Urinary bladder (tissue), 3 donors: ENCODE measurements at regions not wholly inside any gene's neighbourhood (a gene's known extent, or its start where the extent isn't known, plus 50 kb on each side); places are given as distances from the start of the nearest gene placed in this dataset.
"Not testable (repeated sequence)": the region's sequence is repeated elsewhere in the genome, so short reads cannot be mapped to it uniquely, and the experiment has no call there.

Source experiments
- DNase-seq: peaks from one replicate; pipeline ENCODE4 v3.0.0-alpha.2; 2015; ENCODE audit errors: extremely low spot score
- H3K27ac ChIP-seq: one replicate; pipeline ENCODE4 v1.5.1; 2013; ENCODE audit warnings: low read depth, mild to moderate bottlenecking, moderate library complexity
- H3K36me3 ChIP-seq: one replicate; pipeline ENCODE4 v1.6.1; 2013; ENCODE audit warnings: mild to moderate bottlenecking, moderate library complexity; ENCODE audit not compliant: insufficient read depth
- H3K4me1 ChIP-seq: one replicate; pipeline ENCODE4 v1.6.1; 2013; ENCODE audit warnings: mild to moderate bottlenecking, moderate library complexity; ENCODE audit not compliant: insufficient read depth
- H3K4me3 ChIP-seq: one replicate; pipeline ENCODE4 v1.5.1; 2013; ENCODE audit warnings: low read depth, low read length
- WGBS: extraction: QIAGEN DNeasy Blood & Tissue Kit; methylation state at CpG from one replicate; pipeline ENCODE4 v1.1.7; 2013; 5-methylcytosine and 5-hydroxymethylcytosine counted together
- donor health status: healthy with polysubstance abuse.
- donor health status: healthy.

DNA sequence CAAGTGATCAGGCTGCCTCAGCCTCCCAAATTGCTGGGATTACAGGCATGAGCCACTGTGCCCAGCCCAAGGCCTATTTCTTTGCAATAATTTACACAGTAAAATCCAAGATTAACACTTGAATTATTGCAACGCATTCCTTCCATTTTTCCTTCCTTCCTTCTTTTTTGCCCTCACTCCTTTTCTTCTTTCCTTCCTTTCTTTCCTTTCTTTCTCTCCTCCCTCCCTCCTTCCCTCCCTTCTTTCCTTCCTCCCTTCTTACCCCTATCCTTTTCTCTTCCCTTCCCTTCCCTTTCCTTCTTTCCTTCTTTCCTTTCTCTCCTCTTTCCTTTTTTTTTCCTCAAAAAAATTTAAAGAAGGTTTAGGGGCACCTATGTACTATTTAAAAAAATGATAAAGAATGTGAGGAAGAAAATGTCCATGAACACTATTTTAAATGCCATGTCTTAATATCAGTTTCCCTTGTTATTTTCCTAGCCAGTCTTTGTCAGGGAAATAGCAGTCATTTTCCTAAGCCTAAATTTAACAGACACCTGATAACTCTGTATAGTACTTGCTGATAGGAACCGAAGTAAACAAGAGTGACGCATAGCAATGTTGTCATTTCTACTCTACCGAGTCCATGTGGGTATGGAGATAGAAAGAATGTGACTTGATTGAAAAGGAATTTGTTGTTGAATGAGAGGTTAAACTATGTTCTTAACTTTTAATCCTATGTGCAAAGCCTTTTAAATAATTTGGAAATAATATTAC lies 79.8 kb upstream of the HMCN1 start:
- Histone ChIP-seq H3K4me3 (no peak overlapping the region), H3K27ac (no peak overlapping the region), H3K36me3 (no peaks in the 10 kb centered on the region), H3K4me1 (no peaks in the 10 kb centered on the region)
- no peak for DNase-seq
- WGBS: 57% methylated on average over 4 of the region's 4 CpGs

DNA sequence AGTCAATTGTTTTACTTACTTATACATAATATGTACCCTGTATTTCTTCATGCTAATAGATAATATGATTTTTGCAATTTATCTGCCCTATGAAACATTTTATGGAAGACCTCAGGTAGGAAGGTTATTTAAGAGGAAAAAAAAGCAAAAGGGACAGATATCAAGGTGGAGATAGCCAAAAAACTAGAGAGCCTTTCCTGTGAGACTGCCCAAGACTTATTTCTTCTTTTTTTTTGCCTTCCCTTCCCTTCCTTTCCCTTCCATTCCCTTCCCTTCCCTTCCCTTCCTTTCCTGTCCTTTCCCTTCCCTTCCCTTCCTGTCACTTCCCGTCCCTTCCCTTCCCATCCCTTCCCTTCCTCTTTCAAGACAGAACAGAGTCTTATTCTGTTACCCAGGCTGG lies 80.6 kb upstream of the HMCN1 start:
- H3K36me3 ChIP-seq: no peaks in the 10 kb centered on the region
- WGBS: 88% methylated on average over 1 of the region's 1 CpG
- no peak for DNase-seq
- H3K4me3 ChIP-seq: no peak overlapping the region
- H3K27ac ChIP-seq: no peak overlapping the region
- H3K4me1 ChIP-seq: no peaks in the 10 kb centered on the region

DNA sequence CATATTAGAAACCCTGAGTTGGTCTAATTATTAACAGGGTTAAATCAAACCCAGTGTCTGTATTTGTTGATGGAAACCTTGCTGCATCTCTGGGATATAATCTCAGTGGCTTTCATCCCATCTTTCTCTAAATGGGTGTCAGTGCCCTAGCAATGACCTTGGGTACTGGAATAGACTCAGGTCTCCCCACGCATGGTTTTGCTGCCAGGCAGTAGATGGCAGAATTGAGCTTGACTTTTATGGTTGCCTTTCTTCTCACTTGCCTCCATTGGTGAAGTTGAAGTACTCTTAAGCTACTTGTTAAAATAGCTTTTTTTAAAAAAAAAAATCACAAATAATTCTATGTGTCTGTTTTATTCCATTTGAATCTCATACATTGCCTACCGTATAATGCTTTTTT lies 81.8 kb upstream of the HMCN1 start:
- H3K36me3 ChIP-seq: no peaks in the 10 kb centered on the region
- H3K4me3 ChIP-seq: no peak overlapping the region
- DNase-seq: no peak
- H3K4me1 ChIP-seq: no peaks in the 10 kb centered on the region
- no peak overlapping the region for H3K27ac ChIP-seq
- WGBS: 94% methylated on average over 2 of the region's 2 CpGs

DNA sequence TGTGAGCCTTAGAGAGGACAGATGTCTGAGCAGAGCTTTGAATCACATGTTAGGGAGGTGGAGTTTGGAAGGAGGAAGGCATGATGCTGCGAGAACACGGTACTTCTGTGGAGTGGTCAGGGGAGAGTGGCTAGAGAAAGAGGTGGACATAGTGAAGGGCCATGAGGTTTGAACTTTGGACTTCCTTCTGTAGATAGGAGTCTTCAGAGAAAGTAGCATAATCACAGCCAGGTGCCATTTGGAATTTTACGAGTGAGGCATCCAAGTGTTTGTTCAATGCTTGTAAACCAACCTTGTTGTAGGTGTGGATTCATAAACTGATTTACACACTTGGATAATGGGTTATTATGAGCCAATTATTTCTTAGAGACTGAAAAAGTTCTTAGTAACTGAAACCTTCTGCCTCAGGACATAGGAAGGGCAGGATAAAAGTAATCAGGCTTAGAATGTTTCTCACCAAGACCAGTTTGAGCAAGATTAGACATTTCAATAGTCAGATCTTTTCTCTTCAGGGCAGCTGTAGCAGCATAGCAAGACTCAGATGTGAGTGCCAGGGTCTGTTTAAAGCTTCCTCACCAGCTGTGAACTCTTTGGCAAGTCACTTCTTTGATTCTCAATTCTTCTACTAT lies 83.5 kb upstream of the HMCN1 start:
- Histone ChIP-seq H3K27ac (no peak overlapping the region), H3K4me1 (no peaks in the 10 kb centered on the region), H3K4me3 (no peak overlapping the region), H3K36me3 (no peaks in the 10 kb centered on the region)
- 86% methylated on average over 3 of the region's 3 CpGs for WGBS
- DNase-seq: no peak

DNA sequence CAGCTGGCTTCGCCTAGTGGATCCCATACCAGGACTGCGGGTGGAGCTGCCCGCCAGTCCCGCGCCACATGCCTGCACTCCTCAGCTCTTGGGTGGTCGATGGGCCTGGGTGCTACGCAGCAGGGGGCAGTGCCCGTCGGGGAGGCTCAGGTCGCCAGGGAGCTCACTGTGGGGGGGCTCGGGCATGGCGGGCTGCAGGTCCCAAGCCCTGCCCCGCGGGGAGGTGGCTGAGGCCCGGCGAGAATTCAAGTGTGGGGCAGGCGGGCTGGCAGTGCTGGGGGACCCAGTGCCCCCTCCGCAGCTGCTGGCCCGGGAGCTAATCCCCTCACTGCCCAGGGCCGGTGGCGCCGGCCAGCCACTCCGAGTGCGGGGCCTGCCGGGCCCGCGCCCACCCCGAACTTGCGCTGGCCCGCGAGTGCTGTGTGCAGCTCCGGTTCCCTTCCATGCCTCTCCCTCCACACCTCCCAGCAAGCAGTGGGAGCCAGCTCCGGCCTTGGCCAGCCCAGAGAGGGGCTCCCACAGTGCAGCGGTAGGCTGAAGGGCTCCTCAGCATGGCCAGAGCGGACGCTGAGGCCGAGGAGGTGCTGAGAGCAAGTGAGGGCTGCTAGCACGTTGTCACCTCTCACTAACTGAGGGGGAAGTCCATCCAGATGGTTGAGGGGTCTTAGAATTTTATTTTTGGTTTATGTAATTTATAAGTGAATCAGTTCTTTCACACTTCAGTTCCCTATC lies 85.2 kb upstream of the HMCN1 start:
- H3K27ac ChIP-seq: no peak overlapping the region

GRCh38 chr1:185647597-185648267 lies 86.5 kb upstream of the HMCN1 start:
- not testable (repeated sequence) for DNase-seq, H3K36me3 ChIP-seq, H3K27ac ChIP-seq, H3K4me1 ChIP-seq, H3K4me3 ChIP-seq
- 64% methylated on average over 12 of the region's 12 CpGs for WGBS

More for the DNA sequence above, 85.2 kb upstream of the HMCN1 start:
- DNase-seq: no peak
- H3K4me3 ChIP-seq: no peak overlapping the region
- WGBS: 97% methylated on average over 38 of the region's 38 CpGs
- no peaks in the 10 kb centered on the region for H3K36me3 ChIP-seq
- H3K4me1 ChIP-seq: no peaks in the 10 kb centered on the region

DNA sequence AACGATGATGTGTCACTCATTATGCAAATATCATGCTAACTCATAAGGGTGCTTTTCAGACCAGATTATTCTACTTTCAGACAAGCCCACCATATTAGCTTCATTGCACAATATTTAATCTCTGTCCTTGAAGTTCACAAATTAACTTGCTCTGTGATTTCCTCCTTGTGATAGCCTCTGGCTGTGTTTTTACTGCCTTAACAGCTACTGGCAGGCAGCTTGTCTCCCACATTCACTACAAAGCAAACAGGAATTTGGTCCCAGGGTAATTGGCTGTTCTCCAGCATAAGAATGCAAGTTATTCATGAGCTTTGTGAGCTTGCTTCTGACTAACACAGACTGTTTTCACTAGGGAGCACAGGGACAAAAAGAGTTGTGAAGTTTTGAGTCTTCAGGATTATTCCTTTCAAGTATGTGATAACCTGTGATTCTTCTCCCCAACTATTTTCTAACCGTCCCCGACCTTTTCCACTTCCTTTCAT lies 87.9 kb upstream of the HMCN1 start:
- WGBS: 11% methylated on average over 3 of the region's 3 CpGs
- Histone ChIP-seq H3K4me3 (no peak overlapping the region), H3K27ac (no peak overlapping the region), H3K36me3 (no peaks in the 10 kb centered on the region), H3K4me1 (no peaks in the 10 kb centered on the region)
- peak; percentile 86 for DNase-seq

DNA sequence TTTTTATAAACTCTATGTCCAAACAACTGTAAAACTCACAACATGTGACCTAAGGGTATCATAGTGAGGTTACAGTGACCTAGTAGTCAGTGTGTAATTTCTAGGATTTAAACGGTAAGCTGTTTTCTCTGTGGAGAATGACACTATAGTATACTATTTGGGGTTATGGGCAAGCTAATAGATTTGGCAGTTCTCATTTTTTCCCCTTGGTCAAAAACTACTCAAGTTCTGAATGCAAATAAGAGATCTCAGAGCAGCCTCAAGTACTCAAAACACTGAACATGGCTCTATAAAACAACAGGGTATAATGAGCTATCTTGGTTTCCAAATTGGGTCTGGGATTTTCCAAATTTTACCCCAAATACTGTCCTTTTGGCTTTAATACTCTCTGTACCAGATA lies 88.5 kb upstream of the HMCN1 start:
- whole genome bisulfite sequencing: 23% methylated on average over 1 of the region's 1 CpG

DNA sequence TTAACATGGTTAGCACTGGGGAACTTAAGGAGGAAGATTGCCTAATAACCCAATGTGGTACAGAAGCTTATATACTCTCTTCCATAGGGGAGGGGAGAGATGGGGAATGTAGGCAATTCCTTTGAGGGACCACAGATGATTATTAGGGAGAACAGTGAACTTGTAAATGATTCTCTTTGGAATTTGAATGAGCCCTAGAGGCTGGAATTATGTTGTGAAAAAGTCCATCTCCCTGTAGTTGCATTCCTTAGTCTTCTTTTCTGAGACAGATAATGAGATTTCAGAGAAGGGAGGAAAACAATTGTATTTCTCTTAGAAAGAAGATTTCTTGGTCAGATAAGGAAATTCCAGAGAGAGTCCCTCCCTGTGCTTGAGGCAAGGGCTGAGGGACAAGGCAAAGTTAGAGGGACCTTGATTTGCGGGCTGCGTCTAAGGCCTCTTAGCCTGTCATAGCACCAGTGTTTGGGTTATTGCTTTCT lies 89.0 kb upstream of the HMCN1 start:
- 83% methylated on average over 2 of the region's 2 CpGs for WGBS
- DNase-seq: no peak
- H3K27ac ChIP-seq: no peak overlapping the region
- H3K36me3 ChIP-seq: no peaks in the 10 kb centered on the region
- H3K4me1 ChIP-seq: no peaks in the 10 kb centered on the region
- H3K4me3 ChIP-seq: no peak overlapping the region

More for the DNA sequence above, 88.5 kb upstream of the HMCN1 start:
- H3K27ac ChIP-seq: no peak overlapping the region
- no peak for DNase-seq
- no peak overlapping the region for H3K4me3 ChIP-seq
- H3K36me3 ChIP-seq: no peaks in the 10 kb centered on the region
- H3K4me1 ChIP-seq: no peaks in the 10 kb centered on the region

- no peak for DNase-seq
- Histone ChIP-seq H3K4me3 (no peak overlapping the region), H3K4me1 (no peaks in the 10 kb centered on the region), H3K27ac (no peak overlapping the region), H3K36me3 (no peaks in the 10 kb centered on the region)
- 90% methylated on average over 1 of the region's 1 CpG for WGBS
Observed at GRCh38 chr1:185644531-185644930, 89.7 kb upstream of the HMCN1 start.

DNA sequence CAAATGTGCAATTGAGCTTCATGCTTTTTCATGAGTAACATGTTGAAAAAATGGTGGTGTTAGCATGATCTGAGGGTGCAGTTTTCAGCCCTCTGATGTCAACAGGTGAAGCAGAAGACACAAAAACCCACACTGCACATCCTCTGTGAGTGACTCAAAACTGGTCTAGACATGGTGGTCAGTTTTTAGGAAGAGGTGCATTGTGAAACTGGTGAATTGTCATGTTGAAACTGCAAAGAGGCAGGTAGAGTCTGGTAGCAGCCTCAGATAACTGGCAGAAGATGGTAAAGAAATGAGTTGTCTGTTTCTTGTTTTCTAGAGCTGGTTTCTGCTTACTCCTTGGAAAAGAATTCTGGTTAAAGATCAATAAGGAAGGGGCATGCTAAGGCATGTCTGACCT lies 97.3 kb upstream of the HMCN1 start:
- Histone ChIP-seq H3K4me3 (no peak overlapping the region), H3K36me3 (no peaks in the 10 kb centered on the region), H3K4me1 (no peaks in the 10 kb centered on the region), H3K27ac (no peak overlapping the region)
- no peak for DNase-seq

DNA sequence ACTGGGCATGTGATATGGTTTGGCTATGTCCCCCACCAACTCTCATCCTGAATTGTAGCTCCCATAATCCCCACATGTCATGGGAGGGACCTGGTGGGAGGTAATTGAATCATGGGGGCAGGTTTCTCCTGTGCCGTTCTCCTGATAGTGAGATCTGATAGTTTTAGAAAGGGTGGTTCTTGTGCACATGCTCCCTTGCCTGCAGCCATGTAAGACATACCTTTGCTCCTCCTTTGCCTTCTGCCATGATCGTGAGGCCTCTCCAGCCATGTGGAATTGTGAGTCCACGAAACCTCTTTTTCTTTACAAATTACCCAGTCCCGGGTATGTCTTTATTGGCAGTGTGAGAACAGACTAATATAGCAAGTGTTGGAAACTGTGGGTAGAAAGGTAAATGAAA lies 99.5 kb upstream of the HMCN1 start:
- 89% methylated on average over 4 of the region's 4 CpGs for WGBS
- H3K4me3 ChIP-seq: no peak overlapping the region
- H3K4me1 ChIP-seq: no peaks in the 10 kb centered on the region
- H3K27ac ChIP-seq: no peak overlapping the region
- no peak for DNase-seq
- no peaks in the 10 kb centered on the region for H3K36me3 ChIP-seq

- WGBS: 87% methylated on average over 4 of the region's 4 CpGs
- no peak for DNase-seq
- no peaks in the 10 kb centered on the region for H3K36me3 ChIP-seq
- no peak overlapping the region for H3K27ac ChIP-seq
- H3K4me1 ChIP-seq: no peaks in the 10 kb centered on the region
- no peak overlapping the region for H3K4me3 ChIP-seq
Observed at GRCh38 chr1:185632659-185633423, 101.3 kb upstream of the HMCN1 start.
